SK-N-MC (cell line): ENCODE measurements at regions not wholly inside any gene's neighbourhood (a gene's known extent, or its start where the extent isn't known, plus 50 kb on each side); places are given as distances from the start of the nearest gene placed in this dataset.
"Not testable (repeated sequence)": the region's sequence is repeated elsewhere in the genome, so short reads cannot be mapped to it uniquely, and the experiment has no call there.

ENCODE experiments used
- DNase-seq: peaks from one replicate; pipeline ENCODE4 v3.0.0-alpha.2; 2011; ENCODE audit warnings: low read depth, low spot score
- H3K27ac ChIP-seq: fragments of 200-600 bp; sonication (generic); 2 replicates; pipeline ENCODE4 v1.5.1; 2016; ENCODE audit warnings: mixed run types
- H3K36me3 ChIP-seq: fragments of 200-600 bp; sonication (generic); 2 replicates; pipeline ENCODE4 v1.6.1; 2017; ENCODE audit warnings: antibody characterized with exemption, low read length, mixed read lengths; ENCODE audit not compliant: insufficient read depth
- H3K4me3 ChIP-seq: fragments of 200-600 bp; sonication (generic); 2 replicates; pipeline ENCODE4 v1.5.1; 2016
- H3K9ac ChIP-seq: fragments of 200-600 bp; sonication (generic); 2 replicates; pipeline ENCODE4 v1.8.0; 2017; ENCODE audit warnings: mixed run types, mixed read lengths; ENCODE audit not compliant: insufficient read length
- H3K9me3 ChIP-seq: fragments of 200-600 bp; sonication (generic); 2 replicates; pipeline ENCODE4 v1.6.1; 2017; ENCODE audit warnings: low read depth, mild to moderate bottlenecking, antibody characterized with exemption, low read length, moderate library complexity, mixed read lengths
- EZH2 ChIP-seq: fragments of 200-600 bp; sonication (generic); IDR thresholded peaks from one replicate; pipeline ENCODE4 v1.6.1; 2017; ENCODE audit warnings: antibody characterized with exemption
- FOXP2 ChIP-seq: optimal IDR thresholded peaks from 2 replicates; pipeline ENCODE3; 2011; ENCODE audit warnings: mild to moderate bottlenecking, moderate library complexity; ENCODE audit not compliant: insufficient read depth; ENCODE audit errors: extremely low read length, control extremely low read depth
- POLR2AphosphoS5 ChIP-seq: IDR thresholded peaks from 2 replicates; pipeline ENCODE4 v1.6.1; 2012; ENCODE audit warnings: mild to moderate bottlenecking, low read depth, low read length, borderline replicate concordance

- Histone ChIP-seq H3K36me3 (no peaks in the 10 kb centered on the region), H3K9ac (no peak overlapping the region), H3K27ac (no peak overlapping the region), H3K9me3 (no peaks in the 10 kb centered on the region), H3K4me3 (no peak overlapping the region)
- TF ChIP-seq POLR2AphosphoS5, result no peak
- DNase-seq, result no peak
These were observed 280.6 kb upstream of the PIK3R1 start for GRCh38 chr5:67934976-67935375.

GRCh38 chr5:67925511-67925910, 290.0 kb upstream of the PIK3R1 start:
- H3K27ac ChIP-seq, result no peak overlapping the region
- no peak overlapping the region for H3K9ac ChIP-seq
- no peak for TF ChIP-seq EZH2
- TF ChIP-seq POLR2AphosphoS5, result no peak
- TF ChIP-seq FOXP2, result no peak
- H3K36me3 ChIP-seq, result no peaks in the 10 kb centered on the region
- no peak for DNase-seq
- H3K4me3 ChIP-seq, result no peak overlapping the region
- H3K9me3 ChIP-seq, result no peaks in the 10 kb centered on the region

- TF ChIP-seq POLR2AphosphoS5 (no peak), EZH2 (no peak), FOXP2 (no peak)
- Histone ChIP-seq H3K36me3 (no peaks in the 10 kb centered on the region), H3K9me3 (no peaks in the 10 kb centered on the region), H3K27ac (no peak overlapping the region), H3K4me3 (no peak overlapping the region), H3K9ac (no peak overlapping the region)
- no peak for DNase-seq
These were observed 294.5 kb upstream of the PIK3R1 start for GRCh38 chr5:67921004-67921601.

- H3K36me3 ChIP-seq, H3K9me3 ChIP-seq, DNase-seq, H3K9ac ChIP-seq, H3K27ac ChIP-seq, H3K4me3 ChIP-seq: not testable (repeated sequence)
These were observed 296.0 kb upstream of the PIK3R1 start for GRCh38 chr5:67919532-67919931.

- TF ChIP-seq FOXP2, result no peak
- no peak for TF ChIP-seq POLR2AphosphoS5
- no peak for TF ChIP-seq EZH2
- H3K27ac ChIP-seq, result no peak overlapping the region
- H3K36me3 ChIP-seq, result no peaks in the 10 kb centered on the region
- no peak for DNase-seq
- no peak overlapping the region for H3K4me3 ChIP-seq
- no peaks in the 10 kb centered on the region for H3K9me3 ChIP-seq
- H3K9ac ChIP-seq, result no peak overlapping the region
These were observed 298.0 kb upstream of the PIK3R1 start for GRCh38 chr5:67917561-67917960.

- no peak overlapping the region for H3K27ac ChIP-seq
- no peak overlapping the region for H3K9ac ChIP-seq
- H3K9me3 ChIP-seq, result no peaks in the 10 kb centered on the region
- no peak for DNase-seq
- H3K36me3 ChIP-seq, result no peaks in the 10 kb centered on the region
- no peak overlapping the region for H3K4me3 ChIP-seq
- no peak for TF ChIP-seq FOXP2
- TF ChIP-seq EZH2, result no peak
- TF ChIP-seq POLR2AphosphoS5, result no peak
These were observed 305.0 kb upstream of the PIK3R1 start for GRCh38 chr5:67910546-67910945.

- no peak for TF ChIP-seq EZH2
- no peak for TF ChIP-seq POLR2AphosphoS5
- no peak for TF ChIP-seq FOXP2
- no peak for DNase-seq
- H3K9me3 ChIP-seq, result no peaks in the 10 kb centered on the region
These were observed 307.3 kb upstream of the PIK3R1 start for GRCh38 chr5:67908126-67908765.

GRCh38 chr5:67904366-67904765, 311.2 kb upstream of the PIK3R1 start:
- Histone ChIP-seq H3K27ac (no peak overlapping the region), H3K9me3 (no peaks in the 10 kb centered on the region), H3K4me3 (no peak overlapping the region), H3K9ac (no peak overlapping the region), H3K36me3 (no peaks in the 10 kb centered on the region)
- no peak for DNase-seq
- TF ChIP-seq EZH2 (no peak), POLR2AphosphoS5 (no peak), FOXP2 (no peak)

More at GRCh38 chr5:67908126-67908765, 307.3 kb upstream of the PIK3R1 start:
- H3K4me3 ChIP-seq, result no peak overlapping the region
- H3K27ac ChIP-seq, result no peak overlapping the region
- no peak overlapping the region for H3K9ac ChIP-seq
- H3K36me3 ChIP-seq, result no peaks in the 10 kb centered on the region

GRCh38 chr5:67903656-67904055, 311.9 kb upstream of the PIK3R1 start:
- H3K27ac ChIP-seq, result no peak overlapping the region
- no peaks in the 10 kb centered on the region for H3K9me3 ChIP-seq
- no peak for DNase-seq
- no peak overlapping the region for H3K9ac ChIP-seq
- no peaks in the 10 kb centered on the region for H3K36me3 ChIP-seq
- no peak for TF ChIP-seq POLR2AphosphoS5
- no peak for TF ChIP-seq FOXP2
- no peak for TF ChIP-seq EZH2
- no peak overlapping the region for H3K4me3 ChIP-seq
